B cell (primary cell): ENCODE measurements at regions not wholly inside any gene's neighbourhood (a gene's known extent, or its start where the extent isn't known, plus 50 kb on each side); places are given as distances from the start of the nearest gene placed in this dataset.

Experiments
- ATAC-seq: fragments of 200-7000 bp; cut with Tn5 transposase; one replicate; pipeline ENCODE4 v1.10.0; 2021; ENCODE audit warnings: low read depth, mild to moderate bottlenecking, moderate number of reproducible peaks, moderate library complexity
- CTCF ChIA-PET: fragments of 350-600 bp; sonication (Branson Sonifier 250); formaldehyde crosslinking; loops from one replicate; lab custom pipeline; 2021; ENCODE audit warnings: antibody characterized with exemption, inconsistent platforms; lab: Charles Lee
- POLR2A ChIA-PET: fragments of 350-600 bp; sonication (Branson Sonifier 250); formaldehyde crosslinking; loops from one replicate; lab custom pipeline; 2021; ENCODE audit warnings: antibody characterized with exemption; lab: Charles Lee
- DNase-seq: peaks from one replicate; pipeline ENCODE4 v3.0.0; 2013
- H2AFZ ChIP-seq: 2 replicates; pipeline ENCODE4 v1.6.1; 2012; ENCODE audit warnings: mild to moderate bottlenecking, low read depth, low read length; ENCODE audit not compliant: insufficient read depth, poor library complexity, severe bottlenecking
- H3K27ac ChIP-seq, 2 donors: 1 replicate in 1 of 2; 2 replicates in 1 of 2; pipeline ENCODE4 v1.5.1; 2012 to 2013; ENCODE audit warnings: low read length in 2 of 2, mild to moderate bottlenecking in 2 of 2, moderate library complexity in 1 of 2
- H3K27me3 ChIP-seq, 4 experiments: fragments of 200-600 bp in 1 of 4; sonication (generic) in 1 of 4; replicated peaks in 1 of 4; 1 replicate in 2 of 4; 2 replicates in 2 of 4; pipeline versions ENCODE4 v1.6.1 to v1.7.0; 2013 to 2016; ENCODE audit warnings: low read length in 3 of 4, mild to moderate bottlenecking in 2 of 4, mixed read lengths in 1 of 4, moderate library complexity in 1 of 4; ENCODE audit not compliant: insufficient read depth in 4 of 4, control insufficient read depth in 3 of 4; ENCODE audit errors: control extremely low read depth in 1 of 4
- H3K36me3 ChIP-seq, 2 experiments: replicated peaks in 1 of 2; 1 replicate in 1 of 2; 2 replicates in 1 of 2; pipeline versions ENCODE4 v1.6.1 to v1.7.1; 2013; ENCODE audit warnings: low read length in 1 of 2; ENCODE audit not compliant: insufficient read depth in 2 of 2, control insufficient read depth in 1 of 2; ENCODE audit errors: control extremely low read depth in 1 of 2, extremely low read depth in 1 of 2
- H3K4me1 ChIP-seq, 2 donors: fragments of 200-600 bp in 1 of 2; sonication (generic) in 1 of 2; 1 replicate in 1 of 2; 2 replicates in 1 of 2; pipeline versions ENCODE4 v1.5.1 to v1.6.1; 2013 to 2017; ENCODE audit warnings: low read length in 2 of 2; ENCODE audit not compliant: control insufficient read depth in 2 of 2, insufficient read depth in 2 of 2
- H3K4me2 ChIP-seq: replicated peaks from 2 replicates; pipeline ENCODE3; 2012; ENCODE audit warnings: mild to moderate bottlenecking, low read depth, low read length; ENCODE audit not compliant: poor library complexity, severe bottlenecking
- H3K4me3 ChIP-seq, 5 experiments: fragments of 200-600 bp in 1 of 5; sonication (generic) in 1 of 5; 1 replicate in 3 of 5; 2 replicates in 2 of 5; pipeline versions ENCODE4 v1.5.1 to v1.7.0; 2011 to 2016; ENCODE audit warnings: low read length in 4 of 5, mild to moderate bottlenecking in 4 of 5, low read depth in 2 of 5, control low read depth in 1 of 5, moderate library complexity in 1 of 5; ENCODE audit not compliant: insufficient read depth in 1 of 5; ENCODE audit errors: control extremely low read depth in 1 of 5, extremely low read depth in 1 of 5
- H3K79me2 ChIP-seq: fragments of 200-600 bp; sonication (generic); one replicate; pipeline ENCODE4 v1.6.0; 2016; ENCODE audit warnings: low read length; ENCODE audit not compliant: control insufficient read depth, insufficient read depth
- H3K9ac ChIP-seq: fragments of 200-600 bp; sonication (generic); 2 replicates; pipeline ENCODE4 v1.6.1; 2017; ENCODE audit warnings: mild to moderate bottlenecking, low read length, moderate library complexity
- H3K9me3 ChIP-seq, 3 donors: one replicate each; pipeline versions ENCODE4 v1.6.1 to v1.7.1; 2013; ENCODE audit warnings: low read length in 2 of 3; ENCODE audit not compliant: control insufficient read depth in 2 of 3, insufficient read depth in 1 of 3; ENCODE audit errors: control extremely low read depth in 1 of 3
- H4K20me1 ChIP-seq: 2 replicates; pipeline ENCODE4 v1.6.0; 2012; ENCODE audit warnings: mild to moderate bottlenecking, low read length; ENCODE audit not compliant: insufficient read depth, control insufficient read depth, poor library complexity, severe bottlenecking
- H3K27ac Mint-ChIP-seq: one replicate; pipeline ENCODE4 v1.8.0; 2021; ENCODE audit warnings: mixed read lengths
- H3K27me3 Mint-ChIP-seq: one replicate; pipeline ENCODE4 v1.8.0; 2021; ENCODE audit warnings: mixed read lengths
- H3K4me1 Mint-ChIP-seq: one replicate; pipeline ENCODE4 v1.8.0; 2021; ENCODE audit warnings: mixed read lengths
- H3K4me3 Mint-ChIP-seq: one replicate; pipeline ENCODE4 v1.8.0; 2021; ENCODE audit warnings: mixed read lengths
- H3K9me3 Mint-ChIP-seq: one replicate; pipeline ENCODE4 v1.8.0; 2022; ENCODE audit warnings: mixed read lengths; ENCODE audit not compliant: insufficient read depth
- CTCF ChIP-seq: fragments of 200-600 bp; IDR thresholded peaks from one replicate; pipeline ENCODE4 v1.8.0; 2022; ENCODE audit warnings: antibody characterized with exemption, mild to moderate bottlenecking
- EZH2 ChIP-seq: IDR thresholded peaks from 2 replicates; pipeline ENCODE4 v1.6.1; 2012; ENCODE audit warnings: borderline replicate concordance, low read depth, mild to moderate bottlenecking, moderate library complexity, low read length; ENCODE audit not compliant: insufficient read depth, poor library complexity, severe bottlenecking
- WGBS: methylation state at CpG from one replicate; pipeline ENCODE4 v1.1.5; 2013; ENCODE audit warnings: missing lambda C conversion rate; ENCODE audit not compliant: insufficient coverage; 5-methylcytosine and 5-hydroxymethylcytosine counted together
- intact Hi-C: fragments of 100-400 bp; cut with micrococcal nuclease; formaldehyde crosslinking; loops from one replicate; pipeline ENCODE4 v1.10.0; 2022

- Histone ChIP-seq H3K4me1 (no peaks in the 10 kb centered on the region), H3K27me3 (peaks cover 0 to 3% (median 0%) of the 10 kb centered on the region in 4 experiments), H3K4me2 (no peak overlapping the region), H4K20me1 (no peaks in the 10 kb centered on the region), H3K9me3 (peaks cover 0 to 14% (median 0%) of the 10 kb centered on the region in 3 donors), H3K9ac (no peak overlapping the region), H3K36me3 (no peaks in the 10 kb centered on the region), H2AFZ (no peak overlapping the region), H3K79me2 (no peaks in the 10 kb centered on the region), H3K4me3 (no peak overlapping the region), H3K27ac (no peak overlapping the region)
- ChIA-PET POLR2A (no interaction called here), CTCF (no interaction called here)
- H3K4me3 Mint-ChIP-seq, result no peak overlapping the region
- no peaks in the 10 kb centered on the region for H3K9me3 Mint-ChIP-seq
- ATAC-seq, result no peak
- no peak overlapping the region for H3K27ac Mint-ChIP-seq
- TF ChIP-seq CTCF (no peak), EZH2 (no peak)
- H3K27me3 Mint-ChIP-seq, result peaks cover 10% of the 10 kb centered on the region
- intact Hi-C loops, result no loop called here
- DNase-seq, result no peak
- no peaks in the 10 kb centered on the region for H3K4me1 Mint-ChIP-seq
Measured at GRCh38 chr14:101336183-101336582, 225.1 kb upstream of the DIO3 start.

GRCh38 chr14:101337053-101337452 is 224.2 kb upstream of the DIO3 start:
- Mint-ChIP-seq H3K4me1 (no peaks in the 10 kb centered on the region), H3K4me3 (no peak overlapping the region), H3K27ac (no peak overlapping the region), H3K9me3 (no peaks in the 10 kb centered on the region), H3K27me3 (peaks cover 14% of the 10 kb centered on the region)
- H3K36me3 ChIP-seq, result no peaks in the 10 kb centered on the region
- H3K9ac ChIP-seq, result no peak overlapping the region
- CTCF ChIA-PET, result no interaction called here
- no peak overlapping the region for H3K4me3 ChIP-seq
- no peak overlapping the region for H3K4me2 ChIP-seq
- no peak overlapping the region for H3K27ac ChIP-seq
- H3K27me3 ChIP-seq, result peaks cover 0 to 3% (median 0%) of the 10 kb centered on the region in 4 experiments
- H3K9me3 ChIP-seq, result peaks cover 0 to 17% (median 0%) of the 10 kb centered on the region in 3 donors
- no peak overlapping the region for H2AFZ ChIP-seq
- POLR2A ChIA-PET, result no interaction called here
- intact Hi-C loops, result no loop called here
- WGBS, result 84% methylated on average over 6 of the region's 7 CpGs
- DNase-seq (no peak), ATAC-seq (no peak)
- H3K79me2 ChIP-seq, result no peaks in the 10 kb centered on the region
- TF ChIP-seq EZH2 (no peak), CTCF (no peak)
- H4K20me1 ChIP-seq, result no peaks in the 10 kb centered on the region
- H3K4me1 ChIP-seq, result no peaks in the 10 kb centered on the region
